ENCODE measurements at regions not wholly inside any gene's neighbourhood (a gene's known extent, or its start where the extent isn't known, plus 50 kb on each side); places are given as distances from the start of the nearest gene placed in this dataset.
A peak's percentile ranks its signal among the peaks of the same experiment; 100 is the strongest.

- no peak overlapping the region for H3K27ac ChIP-seq (ENCODE audit: low read length)
- H3K36me3 ChIP-seq (ENCODE audit: control insufficient read depth, insufficient read depth, low read length) = no peaks in the 10 kb centered on the region
- ChIA-PET CTCF (interaction anchor here (0.7 kb wide), 1 partner anchor 738 kb away, joined by 3 read pairs; no protein-coding TSS in a partner anchor), POLR2A (no interaction called here)
- no peaks in the 10 kb centered on the region for H3K4me1 ChIP-seq (ENCODE audit: control insufficient read depth, insufficient read depth, low read length)
- BruUV-seq (replicated peaks) = no TSS peak
- no peak overlapping the region for H3K4me3 ChIP-seq (ENCODE audit: low read depth in 2 of 2, low read length in 2 of 2)
- intact Hi-C loops (cut with micrococcal nuclease; ENCODE audit: unreplicated experiment) (no loop called here), in situ Hi-C loops (cut with HindIII; ENCODE audit: low pct_unique_long_range_greater_than_20kb, low sequenced_read_pairs) (no loop called here)
- no peak for ATAC-seq
- TF ChIP-seq SIN3A (IDR thresholded peaks at IDR 0.05; ENCODE audit: borderline replicate concordance, insufficient read depth, low read depth, low read length) = no peak
- no peak for TF ChIP-seq REST (IDR thresholded peaks at IDR 0.05; ENCODE audit: insufficient read depth in 1 of 2, low read depth in 2 of 2, low read length in 1 of 2)
- no peak for TF ChIP-seq CTCF (IDR thresholded peaks at IDR 0.05)
- TF ChIP-seq POLR2AphosphoS5 (IDR thresholded peaks at IDR 0.05; ENCODE audit: low read depth, low read length) = no peak
- TF ChIP-seq TCF7L2 (IDR thresholded peaks at IDR 0.05; ENCODE audit: low read depth, low read length) = no peak
- DNase-seq (ENCODE audit: low read depth, low spot score) = no peak
- H3K27me3 ChIP-seq (ENCODE audit: control insufficient read depth, insufficient read depth, low read length) = no peaks in the 10 kb centered on the region
- no peaks in the 10 kb centered on the region for H3K9me3 ChIP-seq (ENCODE audit: control insufficient read depth, insufficient read depth, low read depth, low read length)
Observed at GRCh38 chr6:113595911-113596376, 261.2 kb upstream of the MARCKS start.

- TF ChIP-seq CTCF (IDR thresholded peaks at IDR 0.05) = no peak
- no peak for TF ChIP-seq REST (IDR thresholded peaks at IDR 0.05; ENCODE audit: insufficient read depth in 1 of 2, low read depth in 2 of 2, low read length in 1 of 2)
- no peak for TF ChIP-seq SIN3A (IDR thresholded peaks at IDR 0.05; ENCODE audit: borderline replicate concordance, insufficient read depth, low read depth, low read length)
- no peak for TF ChIP-seq POLR2AphosphoS5 (IDR thresholded peaks at IDR 0.05; ENCODE audit: low read depth, low read length)
- TF ChIP-seq TCF7L2 (IDR thresholded peaks at IDR 0.05; ENCODE audit: low read depth, low read length) = no peak
- H3K27me3 ChIP-seq (ENCODE audit: control insufficient read depth, insufficient read depth, low read length) = no peaks in the 10 kb centered on the region
- CTCF ChIA-PET = interaction anchor here (0.7 kb wide), 1 partner anchor 739 kb away, joined by 3 read pairs; no protein-coding TSS in a partner anchor
- H3K27ac ChIP-seq (ENCODE audit: low read length) = no peak overlapping the region
- H3K9me3 ChIP-seq (ENCODE audit: control insufficient read depth, insufficient read depth, low read depth, low read length) = no peaks in the 10 kb centered on the region
- POLR2A ChIA-PET = no interaction called here
- BruUV-seq (replicated peaks) = no TSS peak
- no peak for DNase-seq (ENCODE audit: low read depth, low spot score)
- intact Hi-C loops (cut with micrococcal nuclease; ENCODE audit: unreplicated experiment) (no loop called here), in situ Hi-C loops (cut with HindIII; ENCODE audit: low pct_unique_long_range_greater_than_20kb, low sequenced_read_pairs) (no loop called here)
- ATAC-seq = peak; percentile 44; the same call in 1 of the 2 replicates
- H3K4me1 ChIP-seq (ENCODE audit: control insufficient read depth, insufficient read depth, low read length) = no peaks in the 10 kb centered on the region
- no peak overlapping the region for H3K4me3 ChIP-seq (ENCODE audit: low read depth in 2 of 2, low read length in 2 of 2)
- H3K36me3 ChIP-seq (ENCODE audit: control insufficient read depth, insufficient read depth, low read length) = no peaks in the 10 kb centered on the region
Observed at GRCh38 chr6:113596387-113597230, 260.5 kb upstream of the MARCKS start.
